HCT116 (cell line): ENCODE measurements at regions not wholly inside any gene's neighbourhood (a gene's known extent, or its start where the extent isn't known, plus 50 kb on each side); places are given as distances from the start of the nearest gene placed in this dataset.

Source experiments
- ATAC-seq: fragments of 200-7000 bp; cut with Tn5 transposase; 2 replicates; pipeline ENCODE4 v1.9.1; 2020; ENCODE audit warnings: mild to moderate bottlenecking, moderate library complexity
- BruUV-seq: library from RNA; stranded (reverse); fragments of 400-500 nt; replicated peaks from 2 replicates; lab custom pipeline; 2021; lab: Mats Ljungman, UMichigan
- CTCF ChIA-PET: fragments of 300-600 bp; sonication (Branson Sonifier 250); formaldehyde crosslinking; loops from one replicate; lab custom pipeline; 2021; ENCODE audit warnings: antibody characterized with exemption; lab: Charles Lee
- POLR2A ChIA-PET: fragments of 300-600, 350-600 bp; sonication (Branson Sonifier 250); formaldehyde crosslinking; loops from one replicate; lab custom pipeline; 2021; ENCODE audit warnings: antibody characterized with exemption; lab: Charles Lee
- RAD21 ChIA-PET, 2 experiments: fragments of 300-600 bp; sonication (Branson Sonifier 250); formaldehyde crosslinking; loops; one replicate each; lab custom pipeline; 2023; ENCODE audit warnings: low total read pairs in 2 of 2; ENCODE audit not compliant: uncharacterized antibody in 2 of 2, unreplicated experiment in 2 of 2, low non-redundant PET in 1 of 2; lab: Charles Lee
- DNase-seq: peaks from one replicate; pipeline ENCODE4 v3.0.0-alpha.2; 2010; ENCODE audit warnings: low read depth, low spot score
- H2AFZ ChIP-seq: fragments of 200-600 bp; shearing (Covaris generic), sonication (generic); 2 replicates; pipeline ENCODE4 v1.6.1; 2017; ENCODE audit warnings: low read depth, mixed run types, mixed read lengths, antibody characterized with exemption, low read length; ENCODE audit not compliant: poor library complexity, severe bottlenecking
- H3K27ac ChIP-seq: 2 replicates; pipeline ENCODE4 v1.5.1; 2012; ENCODE audit warnings: low read depth, low read length
- H3K27me3 ChIP-seq: fragments of 200-600 bp; sonication (generic); 2 replicates; pipeline ENCODE4 v1.6.1; 2016; ENCODE audit warnings: mixed run types, low read length, mixed read lengths; ENCODE audit not compliant: insufficient read depth
- H3K36me3 ChIP-seq, 2 experiments: fragments of 200-500 bp in 1 of 2; fragments of 200-600 bp in 1 of 2; sonication (Bioruptor generic) in 1 of 2; sonication (generic) in 1 of 2; 2 replicates each; pipeline versions ENCODE4 v1.5.1 to v1.6.1; 2014 to 2016; ENCODE audit warnings: low read length in 2 of 2, inconsistent platforms in 1 of 2, mixed read lengths in 1 of 2, mixed run types in 1 of 2; ENCODE audit not compliant: insufficient read depth in 2 of 2, control insufficient read depth in 1 of 2
- H3K4me1 ChIP-seq, 2 experiments: fragments of 200-600 bp in 1 of 2; sonication (generic) in 1 of 2; 2 replicates each; pipeline versions ENCODE4 v1.5.1 to v1.6.1; 2012 to 2017; ENCODE audit warnings: low read length in 2 of 2, inconsistent platforms in 1 of 2, mild to moderate bottlenecking in 1 of 2, mixed read lengths in 1 of 2, mixed run types in 1 of 2, moderate library complexity in 1 of 2; ENCODE audit not compliant: insufficient read depth in 2 of 2, control insufficient read depth in 1 of 2
- H3K4me2 ChIP-seq: fragments of 200-600 bp; sonication (generic); 2 replicates; pipeline ENCODE4 v1.6.1; 2017; ENCODE audit warnings: mixed run types, low read length, mixed read lengths
- H3K4me3 ChIP-seq, 2 experiments: fragments of 200-600 bp in 1 of 2; sonication (generic) in 1 of 2; replicated peaks in 1 of 2; 2 replicates each; pipeline ENCODE4 v1.5.1; 2011 to 2016; ENCODE audit warnings: low read length in 2 of 2, control low read depth in 1 of 2, low read depth in 1 of 2, mild to moderate bottlenecking in 1 of 2, mixed read lengths in 1 of 2, mixed run types in 1 of 2
- H3K79me2 ChIP-seq: fragments of 200-600 bp; sonication (generic); 2 replicates; pipeline ENCODE4 v1.6.1; 2017; ENCODE audit warnings: mild to moderate bottlenecking, mixed run types, low read length, moderate library complexity, mixed read lengths; ENCODE audit not compliant: insufficient read depth
- H3K9ac ChIP-seq: fragments of 200-600 bp; sonication (generic); 2 replicates; pipeline ENCODE4 v1.6.1; 2016; ENCODE audit warnings: low read length, mixed read lengths
- H3K9me2 ChIP-seq: fragments of 200-600 bp; sonication (generic), shearing (Covaris generic); 2 replicates; pipeline ENCODE4 v1.6.1; 2017; ENCODE audit warnings: mixed run types, mild to moderate bottlenecking, moderate library complexity; ENCODE audit not compliant: insufficient read depth
- H3K9me3 ChIP-seq, 2 experiments: fragments of 200-500 bp in 1 of 2; fragments of 200-600 bp in 1 of 2; sonication (Bioruptor generic) in 1 of 2; sonication (generic) in 1 of 2; 2 replicates each; pipeline ENCODE4 v1.6.1; 2014 to 2017; ENCODE audit warnings: low read length in 2 of 2, mixed read lengths in 2 of 2, inconsistent platforms in 1 of 2, low read depth in 1 of 2, mild to moderate bottlenecking in 1 of 2, mixed run types in 1 of 2, moderate library complexity in 1 of 2; ENCODE audit not compliant: control insufficient read depth in 1 of 2, insufficient read depth in 1 of 2
- H4K20me1 ChIP-seq: fragments of 200-600 bp; sonication (generic), shearing (Covaris generic); 2 replicates; pipeline ENCODE4 v1.6.1; 2017; ENCODE audit warnings: mixed run types, mild to moderate bottlenecking, moderate library complexity; ENCODE audit not compliant: insufficient read depth
- CBX3 ChIP-seq: IDR thresholded peaks from 2 replicates; pipeline ENCODE4 v1.6.1; 2012; ENCODE audit warnings: low read depth
- CEBPB ChIP-seq: IDR thresholded peaks from 2 replicates; pipeline ENCODE4 v1.6.1; 2012; ENCODE audit warnings: low read depth
- EGR1 ChIP-seq: IDR thresholded peaks from 2 replicates; pipeline ENCODE4 v1.6.1; 2012; ENCODE audit warnings: low read depth
- ELF1 ChIP-seq: IDR thresholded peaks from 2 replicates; pipeline ENCODE4 v1.6.1; 2012; ENCODE audit warnings: low read depth, borderline replicate concordance
- EZH2phosphoT487 ChIP-seq: fragments of 200-600 bp; IDR thresholded peaks from 2 replicates; pipeline ENCODE4 v1.6.1; 2018; ENCODE audit warnings: antibody characterized with exemption, borderline replicate concordance
- POLR2A ChIP-seq: IDR thresholded peaks from 2 replicates; pipeline ENCODE4 v1.7.0; 2011; ENCODE audit warnings: borderline replicate concordance; ENCODE audit not compliant: insufficient read depth, insufficient read length; ENCODE audit errors: extremely low read depth
- SP1 ChIP-seq: IDR thresholded peaks from 2 replicates; pipeline ENCODE4 v1.6.1; 2012; ENCODE audit warnings: low read depth
- SRF ChIP-seq: IDR thresholded peaks from 2 replicates; pipeline ENCODE4 v1.6.1; 2012; ENCODE audit warnings: low read depth
- TCF7L2 ChIP-seq: IDR thresholded peaks from 2 replicates; pipeline ENCODE4 v1.7.0; 2011; ENCODE audit warnings: borderline replicate concordance, inconsistent platforms; ENCODE audit not compliant: insufficient read depth, insufficient read length; ENCODE audit errors: extremely low read depth
- ZNF274 ChIP-seq: fragments of 200-500 bp; sonication (Bioruptor generic); IDR thresholded peaks from 2 replicates; pipeline ENCODE4 v1.6.1; 2014; ENCODE audit warnings: mild to moderate bottlenecking, low read depth, low read length, inconsistent platforms
- intact Hi-C: fragments of 100-400 bp; cut with micrococcal nuclease; formaldehyde crosslinking; loops from 2 replicates; pipeline ENCODE4 v1.10.0; 2022
- TF ChIP-seq, protein P1 (sequence below): IDR thresholded peaks from 2 replicates; pipeline ENCODE4 v1.6.1; 2012; ENCODE audit warnings: low read depth
- TF ChIP-seq, protein P2 (sequence below): IDR thresholded peaks from 2 replicates; pipeline ENCODE4 v1.6.1; 2011; ENCODE audit warnings: mild to moderate bottlenecking, low read length, moderate library complexity; ENCODE audit not compliant: insufficient replicate concordance; ENCODE audit errors: extremely low read depth
- TF ChIP-seq, protein P3 (sequence below): IDR thresholded peaks from 2 replicates; pipeline ENCODE4 v1.6.1; 2012
- TF ChIP-seq, protein P4 (sequence below): IDR thresholded peaks from 2 replicates; pipeline ENCODE4 v1.6.1; 2012

DNA sequence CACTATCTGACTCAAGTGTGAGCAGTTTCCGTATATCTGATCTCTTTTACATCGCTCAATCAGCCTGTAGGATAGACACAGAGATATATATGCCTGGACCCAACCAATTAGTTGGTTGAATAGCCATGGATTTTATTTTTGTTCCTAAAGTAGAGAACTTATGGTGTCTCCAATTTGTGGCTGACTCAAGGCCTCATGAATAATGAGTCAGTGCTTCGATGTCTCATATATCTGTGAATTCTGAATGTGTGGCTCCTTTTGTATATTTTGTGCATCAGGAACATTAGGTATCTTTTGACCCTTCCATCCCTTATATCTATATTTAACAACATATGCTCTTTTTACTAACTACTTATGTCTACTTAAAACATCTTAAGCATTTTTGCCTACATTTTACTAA is 64.5 kb downstream of the OR2B2 start (continued):
- TF ChIP-seq, protein P1, sequence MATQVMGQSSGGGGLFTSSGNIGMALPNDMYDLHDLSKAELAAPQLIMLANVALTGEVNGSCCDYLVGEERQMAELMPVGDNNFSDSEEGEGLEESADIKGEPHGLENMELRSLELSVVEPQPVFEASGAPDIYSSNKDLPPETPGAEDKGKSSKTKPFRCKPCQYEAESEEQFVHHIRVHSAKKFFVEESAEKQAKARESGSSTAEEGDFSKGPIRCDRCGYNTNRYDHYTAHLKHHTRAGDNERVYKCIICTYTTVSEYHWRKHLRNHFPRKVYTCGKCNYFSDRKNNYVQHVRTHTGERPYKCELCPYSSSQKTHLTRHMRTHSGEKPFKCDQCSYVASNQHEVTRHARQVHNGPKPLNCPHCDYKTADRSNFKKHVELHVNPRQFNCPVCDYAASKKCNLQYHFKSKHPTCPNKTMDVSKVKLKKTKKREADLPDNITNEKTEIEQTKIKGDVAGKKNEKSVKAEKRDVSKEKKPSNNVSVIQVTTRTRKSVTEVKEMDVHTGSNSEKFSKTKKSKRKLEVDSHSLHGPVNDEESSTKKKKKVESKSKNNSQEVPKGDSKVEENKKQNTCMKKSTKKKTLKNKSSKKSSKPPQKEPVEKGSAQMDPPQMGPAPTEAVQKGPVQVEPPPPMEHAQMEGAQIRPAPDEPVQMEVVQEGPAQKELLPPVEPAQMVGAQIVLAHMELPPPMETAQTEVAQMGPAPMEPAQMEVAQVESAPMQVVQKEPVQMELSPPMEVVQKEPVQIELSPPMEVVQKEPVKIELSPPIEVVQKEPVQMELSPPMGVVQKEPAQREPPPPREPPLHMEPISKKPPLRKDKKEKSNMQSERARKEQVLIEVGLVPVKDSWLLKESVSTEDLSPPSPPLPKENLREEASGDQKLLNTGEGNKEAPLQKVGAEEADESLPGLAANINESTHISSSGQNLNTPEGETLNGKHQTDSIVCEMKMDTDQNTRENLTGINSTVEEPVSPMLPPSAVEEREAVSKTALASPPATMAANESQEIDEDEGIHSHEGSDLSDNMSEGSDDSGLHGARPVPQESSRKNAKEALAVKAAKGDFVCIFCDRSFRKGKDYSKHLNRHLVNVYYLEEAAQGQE, result no peak
- TF ChIP-seq SRF, result no peak
- no peak for TF ChIP-seq CEBPB
- TF ChIP-seq, protein P2, sequence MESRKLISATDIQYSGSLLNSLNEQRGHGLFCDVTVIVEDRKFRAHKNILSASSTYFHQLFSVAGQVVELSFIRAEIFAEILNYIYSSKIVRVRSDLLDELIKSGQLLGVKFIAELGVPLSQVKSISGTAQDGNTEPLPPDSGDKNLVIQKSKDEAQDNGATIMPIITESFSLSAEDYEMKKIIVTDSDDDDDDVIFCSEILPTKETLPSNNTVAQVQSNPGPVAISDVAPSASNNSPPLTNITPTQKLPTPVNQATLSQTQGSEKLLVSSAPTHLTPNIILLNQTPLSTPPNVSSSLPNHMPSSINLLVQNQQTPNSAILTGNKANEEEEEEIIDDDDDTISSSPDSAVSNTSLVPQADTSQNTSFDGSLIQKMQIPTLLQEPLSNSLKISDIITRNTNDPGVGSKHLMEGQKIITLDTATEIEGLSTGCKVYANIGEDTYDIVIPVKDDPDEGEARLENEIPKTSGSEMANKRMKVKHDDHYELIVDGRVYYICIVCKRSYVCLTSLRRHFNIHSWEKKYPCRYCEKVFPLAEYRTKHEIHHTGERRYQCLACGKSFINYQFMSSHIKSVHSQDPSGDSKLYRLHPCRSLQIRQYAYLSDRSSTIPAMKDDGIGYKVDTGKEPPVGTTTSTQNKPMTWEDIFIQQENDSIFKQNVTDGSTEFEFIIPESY, result no peak
- TF ChIP-seq TCF7L2, result no peak
- TF ChIP-seq EZH2phosphoT487, result no peak

DNA sequence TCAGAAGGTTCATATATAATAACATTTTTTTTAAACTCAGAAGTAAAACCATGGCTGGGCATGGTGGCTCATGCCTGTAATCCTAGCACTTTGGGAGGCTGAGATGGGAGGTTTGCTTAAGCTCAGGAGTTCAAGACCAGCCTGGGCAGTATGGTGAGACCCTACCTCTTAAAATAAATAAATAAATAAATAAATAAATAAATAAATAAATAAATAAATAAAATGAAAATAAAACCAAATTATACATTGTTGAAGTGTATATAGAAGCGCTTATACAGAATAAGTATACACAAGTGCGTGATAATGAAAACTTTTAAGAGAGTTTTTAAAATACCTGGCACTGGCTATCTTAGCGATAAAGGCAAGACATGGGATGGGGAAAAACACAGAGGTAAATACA is 71.6 kb downstream of the OR2B2 start:
- TF ChIP-seq ZNF274, result no peak
- TF ChIP-seq EGR1, result no peak
- TF ChIP-seq, protein P3, sequence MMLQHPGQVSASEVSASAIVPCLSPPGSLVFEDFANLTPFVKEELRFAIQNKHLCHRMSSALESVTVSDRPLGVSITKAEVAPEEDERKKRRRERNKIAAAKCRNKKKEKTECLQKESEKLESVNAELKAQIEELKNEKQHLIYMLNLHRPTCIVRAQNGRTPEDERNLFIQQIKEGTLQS, result no peak
- TF ChIP-seq, protein P4, sequence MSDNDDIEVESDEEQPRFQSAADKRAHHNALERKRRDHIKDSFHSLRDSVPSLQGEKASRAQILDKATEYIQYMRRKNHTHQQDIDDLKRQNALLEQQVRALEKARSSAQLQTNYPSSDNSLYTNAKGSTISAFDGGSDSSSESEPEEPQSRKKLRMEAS, result no peak
- no peak for TF ChIP-seq SP1
- no peak for TF ChIP-seq CBX3
- TF ChIP-seq POLR2A, result no peak
- TF ChIP-seq ELF1, result no peak
- TF ChIP-seq, all 23 proteins: peak for 0
- CTCF ChIA-PET, result no interaction called here
- H3K4me3 ChIP-seq, result peak overlapping the region in 1 of 2 experiments; percentile 78; a peak in 1 of 4 replicates
- H4K20me1 ChIP-seq, result no peaks in the 10 kb centered on the region
- no peaks in the 10 kb centered on the region for H3K27me3 ChIP-seq
- no peaks in the 10 kb centered on the region; the same call in 1 of the 2 replicates for H3K79me2 ChIP-seq
- H3K9me3 ChIP-seq, result no peaks in the 10 kb centered on the region
- H3K27ac ChIP-seq, result peak overlapping the region; percentile 98; the same call in 1 of the 2 replicates
- intact Hi-C loops, result no loop called here
- no peak overlapping the region for H2AFZ ChIP-seq
- BruUV-seq, result no TSS peak
- DNase-seq, result no peak
- no peaks in the 10 kb centered on the region for H3K9me2 ChIP-seq
- no peak for ATAC-seq
- peak overlapping the region; percentile 99; the same call in 1 of the 2 replicates for H3K9ac ChIP-seq
- RAD21 ChIA-PET, result no interaction called here
- H3K4me1 ChIP-seq, result peaks cover 18 to 33% of the 10 kb centered on the region in 2 experiments
- peak overlapping the region; percentile 82 for H3K4me2 ChIP-seq
- no peaks in the 10 kb centered on the region; a peak in 1 of 4 replicates for H3K36me3 ChIP-seq
- POLR2A ChIA-PET, result interaction anchor here (0.9 to 1.8 kb wide), 3 partner anchors 49 to 53 kb away, joined by 3 to 8 read pairs (median 7); a partner anchor contains a TSS
